MCF 10A (cell line): ENCODE measurements at regions not wholly inside any gene's neighbourhood (a gene's known extent, or its start where the extent isn't known, plus 50 kb on each side); places are given as distances from the start of the nearest gene placed in this dataset.

Experiments used
- BruUV-seq: library from RNA; stranded (reverse); fragments of 400-500 nt; replicated peaks from 2 replicates; lab custom pipeline; 2021; lab: Mats Ljungman, UMichigan
- CTCF ChIA-PET: fragments of 300-600 bp; sonication (Branson Sonifier 250); formaldehyde crosslinking; extraction: SDS; loops from one replicate; lab custom pipeline; 2021; ENCODE audit warnings: antibody characterized with exemption, inconsistent platforms; lab: Yijun Ruan, JAX
- POLR2A ChIA-PET: fragments of 300-600, 350-650 bp; sonication (Branson Sonifier 250); formaldehyde crosslinking; extraction: SDS; loops from one replicate; lab custom pipeline; 2020; ENCODE audit warnings: antibody characterized with exemption, inconsistent platforms; lab: Yijun Ruan, JAX
- DNase-seq: peaks from one replicate; pipeline ENCODE4 v3.0.0-alpha.2; 2018; ENCODE audit not compliant: unreplicated experiment
- H3K27ac Mint-ChIP-seq: one replicate; pipeline ENCODE4 v1.8.0; 2022; ENCODE audit warnings: mild to moderate bottlenecking, low read depth, mixed read lengths; ENCODE audit not compliant: unreplicated experiment
- H3K27me3 Mint-ChIP-seq: one replicate; pipeline ENCODE4 v1.8.0; 2022; ENCODE audit warnings: mixed read lengths; ENCODE audit not compliant: insufficient read depth, unreplicated experiment
- H3K36me3 Mint-ChIP-seq: one replicate; pipeline ENCODE4 v1.8.0; 2022; ENCODE audit warnings: mild to moderate bottlenecking, moderate library complexity, mixed read lengths; ENCODE audit not compliant: insufficient read depth, unreplicated experiment
- H3K4me1 Mint-ChIP-seq: one replicate; pipeline ENCODE4 v1.8.0; 2022; ENCODE audit warnings: mixed read lengths; ENCODE audit not compliant: insufficient read depth, unreplicated experiment
- H3K4me3 Mint-ChIP-seq: one replicate; pipeline ENCODE4 v1.8.0; 2022; ENCODE audit warnings: mild to moderate bottlenecking, moderate library complexity, mixed read lengths; ENCODE audit not compliant: unreplicated experiment
- H3K9me3 Mint-ChIP-seq: one replicate; pipeline ENCODE4 v1.8.0; 2022; ENCODE audit warnings: mixed read lengths; ENCODE audit not compliant: unreplicated experiment
- CTCF ChIP-seq: fragments of 200-600 bp; IDR thresholded peaks from one replicate; pipeline ENCODE4 v1.8.0; 2022; ENCODE audit warnings: antibody characterized with exemption, mild to moderate bottlenecking; ENCODE audit not compliant: unreplicated experiment
- intact Hi-C: fragments of 100-400 bp; cut with micrococcal nuclease; formaldehyde crosslinking; loops from 2 replicates; pipeline ENCODE4 v1.14.1; 2022

- BruUV-seq, result no TSS peak
- intact Hi-C loops, result no loop called here
- ChIA-PET CTCF (no interaction called here), POLR2A (no interaction called here)
- Mint-ChIP-seq H3K9me3 (no peaks in the 10 kb centered on the region), H3K27ac (no peak overlapping the region), H3K27me3 (no peaks in the 10 kb centered on the region), H3K36me3 (no peaks in the 10 kb centered on the region), H3K4me1 (peaks cover 5% of the 10 kb centered on the region), H3K4me3 (no peak overlapping the region)
- no peak for DNase-seq
- TF ChIP-seq CTCF, result no peak
Measured at GRCh38 chr1:82625537-82625936, 824.8 kb downstream of the ADGRL2 start.

- H3K4me1 Mint-ChIP-seq, result no peaks in the 10 kb centered on the region
- no TSS peak for BruUV-seq
- no peaks in the 10 kb centered on the region for H3K36me3 Mint-ChIP-seq
- H3K27ac Mint-ChIP-seq, result no peak overlapping the region
- CTCF ChIA-PET, result interaction anchor here (0.6 kb wide), 1 partner anchor 174 kb away, joined by 3 read pairs; no protein-coding TSS in a partner anchor
- DNase-seq, result no peak
- no peaks in the 10 kb centered on the region for H3K9me3 Mint-ChIP-seq
- intact Hi-C loops, result no loop called here
- POLR2A ChIA-PET, result no interaction called here
- H3K4me3 Mint-ChIP-seq, result no peak overlapping the region
- H3K27me3 Mint-ChIP-seq, result no peaks in the 10 kb centered on the region
- no peak for TF ChIP-seq CTCF
Measured at GRCh38 chr1:82621076-82621475, 820.3 kb downstream of the ADGRL2 start.

- POLR2A ChIA-PET, result no interaction called here
- intact Hi-C loops, result no loop called here
- no peak for TF ChIP-seq CTCF
- Mint-ChIP-seq H3K36me3 (no peaks in the 10 kb centered on the region), H3K27me3 (no peaks in the 10 kb centered on the region), H3K4me1 (no peaks in the 10 kb centered on the region), H3K27ac (no peak overlapping the region), H3K4me3 (no peak overlapping the region), H3K9me3 (no peaks in the 10 kb centered on the region)
- CTCF ChIA-PET, result no interaction called here
- no TSS peak for BruUV-seq
- DNase-seq, result no peak
Measured at GRCh38 chr1:82614090-82614489, 813.4 kb downstream of the ADGRL2 start.

DNA sequence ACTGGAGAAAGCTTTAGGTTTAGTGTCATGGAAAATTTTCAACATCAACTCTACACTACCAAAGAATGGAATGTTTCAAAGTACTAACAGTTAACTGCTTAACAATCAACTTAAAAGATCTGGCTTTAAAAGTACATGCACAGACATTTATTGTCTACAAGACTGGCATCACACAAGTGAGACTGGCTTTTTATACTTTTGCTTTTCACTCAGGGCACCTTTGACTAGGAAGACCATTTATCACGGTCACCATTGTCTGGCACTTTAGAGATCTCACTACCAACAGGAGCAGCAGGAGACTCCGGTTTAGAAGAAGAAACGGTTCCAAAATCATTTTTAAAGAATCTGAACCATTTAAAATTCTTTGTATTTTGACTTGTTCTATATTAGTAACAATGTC is 812.3 kb downstream of the ADGRL2 start:
- ChIA-PET CTCF (no interaction called here), POLR2A (interaction anchor here (0.6 kb wide), 1 partner anchor 25 kb away, joined by 3 read pairs; no protein-coding TSS in a partner anchor)
- no TSS peak for BruUV-seq
- Mint-ChIP-seq H3K36me3 (no peaks in the 10 kb centered on the region), H3K27ac (no peak overlapping the region), H3K4me1 (no peaks in the 10 kb centered on the region), H3K9me3 (no peaks in the 10 kb centered on the region), H3K27me3 (no peaks in the 10 kb centered on the region), H3K4me3 (no peak overlapping the region)
- TF ChIP-seq CTCF, result no peak
- intact Hi-C loops, result no loop called here
- DNase-seq, result no peak
